Colonic mucosa (tissue), 4 donors: ENCODE measurements at regions not wholly inside any gene's neighbourhood (a gene's known extent, or its start where the extent isn't known, plus 50 kb on each side); places are given as distances from the start of the nearest gene placed in this dataset.

ENCODE experiments used
- DNase-seq: peaks from one replicate; pipeline ENCODE4 v3.0.0-alpha.2; 2020
- H3K27ac ChIP-seq: fragments of 200-600 bp; one replicate; pipeline ENCODE4 v1.8.0; 2021
- H3K27me3 ChIP-seq: fragments of 200-600 bp; one replicate; pipeline ENCODE4 v1.8.0; 2021
- H3K36me3 ChIP-seq: fragments of 200-600 bp; one replicate; pipeline ENCODE4 v1.8.0; 2021
- H3K4me1 ChIP-seq: fragments of 200-600 bp; one replicate; pipeline ENCODE4 v1.8.0; 2021; ENCODE audit warnings: mild to moderate bottlenecking
- H3K4me3 ChIP-seq: fragments of 200-600 bp; one replicate; pipeline ENCODE4 v1.8.0; 2021
- H3K9ac ChIP-seq, 2 donors: one replicate each; pipeline ENCODE4 v1.7.0; 2013; ENCODE audit warnings: control low read depth in 2 of 2, low read depth in 2 of 2, low read length in 2 of 2
- H3K9me3 ChIP-seq: fragments of 200-600 bp; one replicate; pipeline ENCODE4 v1.8.0; 2021
- CTCF ChIP-seq: fragments of 200-600 bp; IDR thresholded peaks from one replicate; pipeline ENCODE4 v1.8.0; 2022; ENCODE audit warnings: antibody characterized with exemption, mild to moderate bottlenecking
- intact Hi-C: fragments of 100-400 bp; cut with DNase I; formaldehyde crosslinking; loops from one replicate; pipeline ENCODE4 v1.14.1; 2022
- donor health status: healthy.
- donor health status: DM: no; HTN: no; CAD: no.
- donor health status: DM: no; HTN: no; CAD: no.

- H3K27ac ChIP-seq: no peak overlapping the region
- H3K9me3 ChIP-seq: no peaks in the 10 kb centered on the region
- H3K4me3 ChIP-seq: no peak overlapping the region
- no peak for TF ChIP-seq CTCF
- no peaks in the 10 kb centered on the region for H3K4me1 ChIP-seq
- H3K27me3 ChIP-seq: no peaks in the 10 kb centered on the region
- no peak overlapping the region for H3K9ac ChIP-seq
- intact Hi-C loops: no loop called here
- DNase-seq: no peak
- H3K36me3 ChIP-seq: no peaks in the 10 kb centered on the region
These were observed 459.3 kb upstream of the SLC10A2 start for GRCh38 chr13:103525530-103525929.

- no peaks in the 10 kb centered on the region for H3K36me3 ChIP-seq
- H3K27me3 ChIP-seq: no peaks in the 10 kb centered on the region
- H3K4me1 ChIP-seq: no peaks in the 10 kb centered on the region
- no peak for TF ChIP-seq CTCF
- no peak overlapping the region for H3K9ac ChIP-seq
- intact Hi-C loops: no loop called here
- no peak for DNase-seq
- no peaks in the 10 kb centered on the region for H3K9me3 ChIP-seq
- H3K4me3 ChIP-seq: no peak overlapping the region
- H3K27ac ChIP-seq: no peak overlapping the region
These were observed 457.6 kb upstream of the SLC10A2 start for GRCh38 chr13:103523858-103524257.

GRCh38 chr13:103521532-103521931 lies 455.3 kb upstream of the SLC10A2 start:
- H3K9me3 ChIP-seq: no peaks in the 10 kb centered on the region

GRCh38 chr13:103517768-103518102 lies 451.5 kb upstream of the SLC10A2 start:
- no peaks in the 10 kb centered on the region for H3K27me3 ChIP-seq
- H3K36me3 ChIP-seq: no peaks in the 10 kb centered on the region
- H3K9me3 ChIP-seq: no peaks in the 10 kb centered on the region
- no peak for DNase-seq
- H3K4me1 ChIP-seq: no peaks in the 10 kb centered on the region
- H3K9ac ChIP-seq: no peak overlapping the region
- intact Hi-C loops: no loop called here
- H3K27ac ChIP-seq: peak overlapping the region; percentile 30
- H3K4me3 ChIP-seq: no peak overlapping the region
- TF ChIP-seq CTCF: no peak

More at GRCh38 chr13:103521532-103521931, 455.3 kb upstream of the SLC10A2 start:
- no peak overlapping the region for H3K4me3 ChIP-seq
- no peaks in the 10 kb centered on the region for H3K36me3 ChIP-seq
- H3K9ac ChIP-seq: no peak overlapping the region
- H3K27me3 ChIP-seq: no peaks in the 10 kb centered on the region
- TF ChIP-seq CTCF: no peak
- no peaks in the 10 kb centered on the region for H3K4me1 ChIP-seq
- intact Hi-C loops: no loop called here
- no peak overlapping the region for H3K27ac ChIP-seq
- no peak for DNase-seq

GRCh38 chr13:103517066-103517767 lies 451.0 kb upstream of the SLC10A2 start:
- no peaks in the 10 kb centered on the region for H3K9me3 ChIP-seq
- peak overlapping the region; percentile 30 for H3K27ac ChIP-seq
- no peak overlapping the region for H3K9ac ChIP-seq
- no peaks in the 10 kb centered on the region for H3K27me3 ChIP-seq
- no peaks in the 10 kb centered on the region for H3K36me3 ChIP-seq
- no peak overlapping the region for H3K4me3 ChIP-seq
- DNase-seq: no peak
- intact Hi-C loops: no loop called here
- no peak for TF ChIP-seq CTCF
- H3K4me1 ChIP-seq: no peaks in the 10 kb centered on the region
